Fibroblast of skin of right biceps (primary cell): ENCODE measurements at regions not wholly inside any gene's neighbourhood (a gene's known extent, or its start where the extent isn't known, plus 50 kb on each side); places are given as distances from the start of the nearest gene placed in this dataset.

Experiments
- DNase-seq: peaks from one replicate; pipeline ENCODE4 v3.0.0-alpha.2; 2013

DNA sequence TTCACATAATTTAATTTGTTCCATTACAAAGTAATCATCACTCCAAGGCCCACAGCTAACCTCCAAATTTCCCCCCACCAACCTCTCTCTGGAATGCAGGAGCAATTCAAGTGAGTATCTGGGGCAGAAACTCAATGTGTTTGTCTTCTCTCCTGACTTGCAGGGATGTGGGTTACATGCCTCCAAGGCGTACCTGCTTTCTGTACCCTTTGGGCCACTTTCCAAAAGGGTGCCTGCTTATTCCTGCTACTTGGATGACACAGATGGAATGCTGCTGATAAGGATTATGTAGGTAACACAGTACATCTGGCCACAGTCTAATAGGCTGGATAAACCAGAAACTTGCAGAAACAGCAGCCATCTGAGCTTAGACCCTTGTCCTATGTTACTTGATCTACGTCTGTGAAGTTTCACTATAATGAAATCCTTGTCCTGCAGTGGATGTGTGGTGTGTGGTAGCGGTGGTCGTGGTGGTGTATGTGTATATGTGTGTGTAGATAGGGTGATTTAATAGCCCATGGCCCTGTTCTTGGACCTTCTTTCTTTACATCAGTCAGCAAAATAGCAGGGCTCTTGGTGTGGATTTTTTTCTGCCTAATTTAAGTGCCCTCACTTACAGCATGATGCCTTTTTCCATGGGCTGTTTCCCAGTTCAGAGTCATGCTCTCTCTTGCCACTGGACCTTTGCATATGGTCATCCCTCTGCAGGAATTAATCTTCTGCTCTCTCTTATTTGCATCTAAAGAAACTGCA is 175.9 kb downstream of the ZDHHC21 start:
- DNase-seq = no peak

DNA sequence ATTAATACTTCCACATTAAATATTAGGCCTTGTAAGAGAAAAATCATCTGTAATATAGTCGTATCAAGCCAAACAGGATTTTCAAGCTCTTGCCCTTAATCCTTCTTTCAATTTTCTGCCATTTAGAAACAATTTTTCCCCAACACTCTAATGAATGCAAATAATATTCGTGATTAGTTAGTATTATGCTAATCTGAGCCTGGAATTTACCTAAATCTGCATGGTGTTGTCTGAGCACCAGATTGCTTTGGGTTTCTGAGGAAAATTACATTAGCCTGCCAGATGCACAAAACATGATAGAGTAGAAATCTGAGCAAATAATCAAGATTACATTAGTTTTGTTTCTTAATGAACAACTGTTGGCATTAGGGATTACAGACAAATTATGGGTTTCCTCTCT is 176.6 kb downstream of the ZDHHC21 start:
- DNase-seq = no peak

DNA sequence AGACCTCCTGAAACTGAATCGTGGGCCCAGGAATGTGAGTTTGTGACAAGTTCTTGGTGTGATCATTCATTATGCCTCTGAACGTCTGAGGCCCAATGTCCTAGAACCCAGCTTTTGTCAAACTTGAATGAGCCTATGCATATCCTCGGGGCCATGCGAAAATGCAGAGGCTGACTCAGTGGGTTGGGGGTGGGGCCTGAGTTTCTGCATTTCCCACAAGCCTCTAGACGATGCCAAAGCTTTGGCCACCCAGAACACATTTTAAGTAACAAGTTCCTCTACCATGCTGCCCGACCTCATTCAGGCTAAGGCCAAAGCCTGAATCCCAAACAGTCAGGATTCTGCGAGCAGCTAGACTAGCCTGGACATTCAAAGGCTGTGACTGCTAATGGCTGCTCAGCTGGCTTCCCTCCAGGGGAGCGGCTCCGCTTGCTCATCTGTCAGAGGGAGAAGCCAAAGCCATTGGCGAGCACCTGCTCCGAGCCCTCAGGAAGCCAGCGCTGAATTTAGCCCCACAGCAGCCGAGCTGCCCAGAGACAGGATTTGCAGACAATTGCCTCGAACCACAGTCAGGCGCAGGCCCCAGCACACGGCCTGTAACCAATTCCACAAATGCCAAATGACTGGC is 177.5 kb downstream of the ZDHHC21 start:
- DNase-seq = no peak

DNA sequence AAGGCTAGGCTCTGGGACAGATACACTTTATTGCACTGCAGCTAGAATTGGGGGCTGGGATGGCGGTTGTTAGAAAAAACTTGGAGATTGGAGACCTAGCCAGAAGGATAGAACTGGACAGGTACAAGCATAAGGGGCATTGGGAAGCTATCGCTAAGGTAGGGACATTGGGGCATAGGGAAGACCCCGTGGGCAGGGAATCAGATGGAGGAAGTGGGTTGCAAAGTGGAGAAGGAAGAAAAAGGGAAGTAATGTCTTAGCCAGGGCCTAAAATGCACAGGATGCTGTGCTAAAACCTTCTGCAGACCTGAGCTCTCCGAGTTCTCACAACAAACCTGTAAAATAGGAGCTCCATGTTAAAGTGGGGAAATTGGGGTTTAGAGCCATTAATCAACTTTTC is 178.2 kb downstream of the ZDHHC21 start:
- DNase-seq = no peak

DNA sequence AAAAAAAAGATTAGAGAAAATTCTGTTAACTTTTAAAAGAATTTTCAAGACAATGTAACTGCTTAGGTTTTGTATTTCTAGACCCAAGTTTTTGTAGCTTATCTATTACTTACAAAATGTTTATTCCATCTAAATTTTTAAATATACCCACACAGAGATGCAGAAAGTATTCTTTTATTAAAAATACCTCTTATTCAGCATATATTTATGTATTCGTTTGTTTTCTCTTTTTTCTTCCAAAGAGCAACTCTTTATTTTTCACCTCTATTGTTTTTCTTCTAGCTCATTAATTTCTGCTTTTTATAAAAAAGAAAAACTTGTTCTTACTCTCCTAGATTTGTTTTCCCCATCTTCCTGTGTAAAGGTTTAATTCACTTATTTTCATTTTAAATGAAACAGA is 180.3 kb downstream of the ZDHHC21 start:
- no peak for DNase-seq

DNA sequence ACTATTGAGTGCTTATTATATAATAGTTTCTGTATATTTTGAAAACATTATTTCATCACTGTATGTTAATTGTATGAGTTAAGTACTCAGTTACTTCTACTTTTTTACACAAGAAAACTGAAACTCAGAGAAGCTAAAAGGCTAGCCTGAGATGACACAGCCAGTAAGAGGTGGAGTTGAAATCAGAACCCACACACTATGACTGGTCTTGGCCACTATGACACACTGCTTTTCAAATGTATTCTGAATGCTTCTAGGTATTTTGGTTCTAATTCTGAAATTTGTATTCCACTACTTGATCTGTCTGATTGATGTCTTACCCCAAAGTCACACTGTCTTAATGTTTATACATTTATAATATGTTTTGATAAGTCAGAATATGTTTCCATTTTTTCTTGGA is 181.8 kb downstream of the ZDHHC21 start:
- no peak for DNase-seq

DNA sequence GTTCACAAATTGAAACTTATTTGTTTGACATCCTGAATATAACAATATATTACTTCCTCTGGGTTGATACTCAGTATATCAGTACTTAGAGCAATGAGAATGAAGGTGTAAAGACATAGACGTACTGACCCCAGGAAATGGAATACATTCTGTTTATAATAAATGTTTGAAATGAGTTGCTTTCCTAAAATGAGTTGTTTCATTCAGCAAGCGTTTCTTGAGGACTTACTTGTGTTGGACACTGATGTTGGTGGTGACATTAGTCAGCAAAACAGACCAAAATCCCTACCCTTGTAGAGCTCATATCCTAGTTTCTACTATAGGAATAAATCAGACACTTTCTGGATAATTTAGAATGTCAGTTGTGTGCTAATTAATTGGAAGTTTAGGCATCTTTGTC is 184.3 kb downstream of the ZDHHC21 start:
- DNase-seq = no peak

DNA sequence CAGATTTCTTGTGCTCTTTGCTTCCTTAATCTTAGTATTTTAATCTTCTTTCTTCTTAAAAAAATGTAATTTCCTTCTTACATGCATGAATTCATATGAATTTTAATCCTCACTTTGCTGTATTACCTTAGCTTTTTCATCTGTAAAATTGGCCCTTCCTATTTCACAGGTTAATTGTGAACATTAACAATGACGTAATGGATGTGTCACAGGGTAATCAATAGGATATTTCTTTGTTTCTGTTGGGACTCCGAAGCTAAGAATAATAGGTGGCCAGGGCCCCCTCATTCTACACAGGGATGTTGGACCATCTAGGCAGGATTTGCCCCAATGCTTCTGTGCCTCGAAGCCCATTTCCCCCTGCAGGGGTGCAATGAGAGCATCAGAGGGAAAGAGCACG is 187.4 kb upstream of the NFIB start:
- no peak for DNase-seq

DNA sequence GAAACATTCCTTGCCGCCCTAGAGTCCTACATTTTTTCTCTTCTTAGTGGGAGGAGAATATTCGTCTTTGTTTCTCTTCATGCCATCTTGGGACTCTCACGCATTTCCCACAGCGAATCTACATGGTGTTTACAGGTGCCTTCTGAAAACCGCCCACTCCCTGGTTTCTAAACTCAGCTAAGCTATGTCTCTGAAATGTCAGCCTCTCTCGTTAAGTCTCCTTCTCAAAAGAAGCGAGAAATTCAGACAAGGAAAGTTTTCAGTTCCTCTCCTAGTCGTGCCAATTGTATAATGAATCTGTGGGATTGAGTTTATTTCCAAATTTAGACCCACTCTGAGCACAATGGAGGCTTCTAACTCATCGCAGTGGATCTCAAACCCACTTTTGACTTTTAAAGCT is 186.8 kb upstream of the NFIB start:
- DNase-seq = no peak

DNA sequence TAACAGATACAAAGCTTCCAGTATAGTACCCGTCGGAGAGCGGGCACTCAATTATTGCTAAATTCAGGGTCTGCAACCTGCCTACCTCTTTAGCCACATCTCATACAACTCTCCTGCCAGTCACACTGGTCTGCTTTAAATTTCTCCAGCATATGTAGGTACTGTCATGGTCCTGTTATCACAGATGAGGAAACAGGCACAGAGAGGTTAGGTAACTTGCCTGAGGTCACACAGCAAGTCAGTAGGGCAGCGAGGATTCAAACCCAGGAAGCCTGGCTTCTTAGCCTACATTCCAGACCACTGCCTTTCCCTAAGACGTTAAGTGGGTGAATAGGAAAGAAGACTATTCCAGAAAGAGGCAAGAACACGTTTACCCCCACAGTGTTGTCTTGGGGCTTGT is 186.0 kb upstream of the NFIB start:
- DNase-seq = no peak

DNA sequence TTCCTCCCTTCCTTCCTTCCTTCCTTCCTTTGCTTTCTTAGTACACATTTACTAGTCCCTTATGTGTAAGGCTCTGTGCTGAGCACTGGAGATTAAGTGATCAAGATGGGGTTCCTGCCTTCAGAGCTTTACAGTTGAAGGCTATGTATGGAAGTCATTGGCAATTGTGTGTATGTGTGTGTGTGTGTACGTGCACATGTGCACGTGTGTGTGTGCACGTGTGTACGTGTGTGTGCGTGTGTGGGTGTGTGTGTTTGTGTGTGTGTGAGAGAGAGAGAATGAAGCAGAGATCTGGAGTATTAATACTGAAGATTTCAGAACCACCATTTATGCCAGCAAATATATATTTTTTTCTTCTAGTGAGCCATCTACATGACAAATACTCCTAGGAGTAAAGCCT is 184.9 kb upstream of the NFIB start:
- no peak for DNase-seq

DNA sequence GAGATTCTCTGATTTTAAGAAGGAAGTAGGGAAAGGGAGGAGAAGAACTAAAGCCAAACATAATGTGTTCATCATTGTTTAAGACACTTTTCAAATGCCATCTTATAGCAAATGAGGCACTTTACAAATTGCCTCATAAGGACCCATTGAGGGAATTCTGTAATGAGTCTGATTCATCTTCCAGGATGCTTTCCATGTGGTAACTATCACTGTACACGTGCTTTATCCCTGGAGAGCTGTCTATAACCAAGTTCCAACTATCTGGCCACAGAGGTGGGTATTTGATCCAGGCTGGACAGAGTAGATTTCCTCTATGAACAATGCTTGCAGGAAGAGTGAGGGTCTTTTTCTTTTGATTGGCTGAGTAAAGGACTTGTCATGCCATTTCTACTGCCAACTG is 183.5 kb upstream of the NFIB start:
- no peak for DNase-seq

DNA sequence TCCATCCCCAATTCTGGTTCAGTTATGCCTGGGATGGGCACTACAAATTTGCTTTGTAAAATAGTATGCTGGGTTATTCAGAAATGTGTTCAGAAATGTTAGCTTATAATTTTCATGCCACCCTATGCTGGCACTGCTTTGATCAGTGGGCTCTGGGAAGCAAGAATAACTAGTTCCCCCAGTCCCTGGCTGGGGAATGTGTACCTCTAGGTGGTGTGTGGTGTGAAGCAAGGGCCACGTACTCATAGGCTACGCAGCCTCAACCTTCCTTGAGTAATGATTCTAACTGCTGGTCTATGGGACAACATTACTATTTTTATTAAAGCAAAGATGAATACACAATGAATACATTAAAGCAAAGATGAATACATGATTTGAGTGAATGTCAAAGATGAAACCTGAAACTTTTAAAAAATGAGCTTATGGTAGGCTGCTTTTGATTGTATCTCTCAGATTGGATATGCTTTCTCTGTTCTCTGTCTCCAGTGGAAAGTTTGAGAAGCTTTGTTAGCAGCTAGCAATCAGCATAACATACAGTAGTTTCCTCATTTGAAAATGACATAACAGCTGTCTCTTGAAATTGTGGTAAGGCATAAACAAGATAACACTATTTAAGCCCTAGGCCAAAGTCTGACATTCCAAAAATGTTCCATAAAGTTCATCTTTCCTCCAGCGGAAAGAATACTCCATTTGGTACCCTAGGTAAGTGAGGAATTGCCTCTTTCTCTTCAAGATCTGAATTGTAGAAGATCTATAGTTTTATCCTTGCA is 174.7 kb upstream of the NFIB start:
- no peak for DNase-seq

DNA sequence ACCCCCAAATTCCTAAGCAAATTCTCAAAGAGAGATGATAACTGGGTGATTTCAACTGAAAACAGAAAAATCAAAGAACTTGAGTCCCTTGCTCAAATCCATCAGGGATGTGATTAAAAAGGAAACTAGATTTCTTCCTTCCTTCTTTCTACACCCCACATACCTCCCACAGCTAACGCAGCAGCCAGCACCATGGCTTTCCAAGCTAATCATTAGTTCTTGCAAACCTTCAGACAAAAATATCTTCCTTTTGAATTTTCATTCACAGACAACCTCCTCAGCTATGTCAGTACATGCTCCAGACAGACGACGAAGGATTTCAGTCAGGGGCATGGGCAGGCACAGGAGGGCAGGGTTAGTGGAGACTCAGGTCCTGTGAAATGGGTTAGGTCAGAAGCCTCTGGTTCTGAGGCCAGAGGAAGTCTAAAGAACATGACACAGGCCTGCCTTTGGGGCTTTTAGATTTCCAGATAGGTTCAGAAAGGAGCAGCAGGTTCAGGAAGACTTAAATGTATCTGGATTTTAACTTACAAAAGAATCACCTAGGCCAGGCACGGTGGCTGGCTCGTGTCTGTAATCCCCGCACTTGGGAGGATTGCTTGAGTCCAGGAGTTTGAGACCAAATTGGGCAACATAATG is 173.7 kb upstream of the NFIB start:
- no peak for DNase-seq

DNA sequence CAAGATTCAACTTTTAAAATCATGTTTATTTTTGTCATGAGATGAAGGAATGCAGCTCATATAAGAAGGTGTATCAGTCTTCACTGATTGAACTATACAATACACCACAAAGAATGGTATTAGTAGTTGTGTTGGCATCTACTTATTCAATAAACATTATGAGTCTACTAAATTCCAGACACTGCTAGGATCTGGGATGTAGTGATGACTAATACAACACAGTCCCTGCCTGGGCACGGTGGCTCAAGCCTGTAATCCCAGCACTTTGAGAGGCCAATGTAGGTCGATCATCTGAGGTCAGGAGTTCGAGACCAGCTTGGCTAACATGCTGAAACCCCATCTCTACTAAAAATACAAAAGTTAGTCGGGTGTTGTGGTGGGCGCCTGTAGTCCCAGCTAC is 171.4 kb upstream of the NFIB start:
- DNase-seq = peak; percentile 45

DNA sequence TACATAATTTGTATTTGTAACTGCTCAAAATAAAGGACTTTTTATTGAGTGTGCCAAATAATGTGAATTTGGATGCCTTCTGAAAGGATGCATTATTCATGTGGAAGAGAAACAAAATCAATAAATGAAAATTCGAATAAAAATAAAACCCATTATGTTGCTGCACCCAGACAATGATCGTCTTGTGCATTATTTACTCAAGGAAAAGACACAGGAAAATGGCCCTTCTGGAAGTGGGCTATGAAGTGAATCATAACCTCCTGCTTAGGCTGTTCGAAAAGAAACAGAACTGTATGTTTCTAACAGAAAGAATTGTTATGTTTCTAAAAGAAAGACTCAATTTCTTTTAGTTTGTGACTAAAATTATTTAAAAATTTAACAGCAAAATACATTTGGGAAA is 168.9 kb upstream of the NFIB start:
- no peak for DNase-seq

DNA sequence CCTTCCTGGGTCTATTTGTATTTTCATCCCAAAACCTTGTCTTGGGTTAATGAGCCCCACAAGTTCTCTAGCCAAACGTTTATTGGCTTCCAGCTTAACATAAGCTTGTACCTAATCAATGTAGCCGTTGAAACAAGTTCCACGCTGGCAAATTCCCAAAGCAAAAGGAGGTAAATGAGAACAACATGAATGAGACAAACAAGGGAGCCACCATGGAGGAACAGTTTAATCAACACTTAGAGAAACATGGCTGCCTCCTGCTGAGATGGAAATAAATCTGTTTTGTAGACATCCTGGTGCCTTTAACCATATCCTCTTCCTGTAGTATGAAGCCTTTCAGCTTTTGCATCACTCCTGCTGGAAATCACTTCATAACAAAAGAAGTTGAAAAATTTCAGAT is 166.6 kb upstream of the NFIB start:
- no peak for DNase-seq

DNA sequence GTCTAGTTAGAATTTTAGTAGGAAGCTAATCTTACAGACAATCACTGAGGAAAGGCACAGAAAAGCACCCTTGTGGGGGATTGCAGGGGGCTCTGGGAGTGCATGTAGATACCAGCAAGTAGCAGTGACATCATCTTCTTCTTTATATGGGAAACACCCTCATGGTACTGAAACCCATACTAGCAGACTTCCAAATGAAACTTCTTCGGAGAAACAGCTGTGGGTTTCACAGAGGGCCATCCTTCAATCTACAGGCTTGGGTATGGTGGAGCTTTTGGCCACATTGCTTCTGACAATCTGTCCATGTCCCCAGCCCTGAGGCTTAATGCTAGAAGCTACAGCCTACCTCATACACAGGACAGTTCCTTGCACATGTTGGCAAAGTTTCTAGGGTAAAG is 165.2 kb upstream of the NFIB start:
- no peak for DNase-seq

DNA sequence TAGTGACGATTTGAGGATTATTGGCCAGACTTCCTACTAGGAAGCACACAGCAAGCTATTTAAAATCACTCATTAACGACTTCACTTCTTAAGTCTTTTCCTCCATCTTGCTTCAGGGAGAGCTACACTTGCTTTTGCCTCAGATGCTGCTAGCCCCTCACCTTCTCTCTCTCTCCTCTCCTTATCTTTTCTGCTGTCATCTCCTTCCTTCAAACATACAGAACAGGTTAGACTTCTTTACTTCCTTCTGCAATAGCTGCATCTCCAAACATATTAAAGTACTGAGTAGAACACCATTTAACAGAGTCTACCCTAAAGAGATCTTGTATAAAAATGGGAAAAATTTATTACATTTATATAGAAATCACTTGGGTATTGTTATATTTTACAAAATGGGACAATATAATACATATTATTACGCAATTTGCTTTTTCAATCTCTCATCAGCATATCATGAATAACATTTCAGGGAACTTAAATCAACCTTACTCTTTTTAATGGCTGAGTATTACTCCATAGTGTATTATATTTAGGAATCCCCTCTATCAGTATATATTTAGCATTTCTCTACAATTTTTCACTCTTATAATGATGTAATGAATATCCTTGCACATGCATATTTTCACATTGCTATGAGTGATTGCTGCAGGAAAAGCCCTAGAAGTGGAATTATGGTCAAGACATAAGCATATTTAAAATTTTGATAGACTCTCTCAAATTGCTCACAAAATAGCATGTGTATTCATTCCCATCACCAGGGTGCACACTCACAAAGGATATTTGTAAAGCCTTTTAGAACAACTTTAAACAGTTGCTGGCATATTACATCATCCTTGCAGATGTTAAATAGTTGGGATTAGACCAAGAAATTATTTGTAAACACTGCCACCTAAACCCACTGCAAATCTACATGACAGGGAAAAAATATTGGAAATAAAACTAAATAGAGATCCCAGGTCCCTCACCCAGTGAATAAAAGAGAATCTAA is 164.5 kb upstream of the NFIB start:
- no peak for DNase-seq

DNA sequence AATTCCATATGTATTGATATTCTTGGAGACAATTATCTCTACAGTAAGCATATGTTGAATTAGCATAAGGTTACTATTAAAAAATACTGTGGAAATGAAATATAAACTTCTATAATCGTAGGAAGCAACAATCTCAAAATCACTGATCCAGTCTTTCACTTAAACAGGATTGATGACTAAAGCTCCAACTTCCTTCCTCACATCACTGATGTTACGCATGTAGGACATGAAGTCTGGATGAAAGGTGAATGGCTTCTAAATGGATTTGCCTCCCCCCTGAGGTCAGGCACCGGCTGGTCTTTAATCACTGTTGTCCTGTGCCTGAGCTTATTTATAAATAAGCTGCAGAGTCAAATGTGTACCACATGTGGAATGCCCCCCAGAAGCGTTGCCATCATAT is 157.1 kb upstream of the NFIB start:
- DNase-seq = no peak

DNA sequence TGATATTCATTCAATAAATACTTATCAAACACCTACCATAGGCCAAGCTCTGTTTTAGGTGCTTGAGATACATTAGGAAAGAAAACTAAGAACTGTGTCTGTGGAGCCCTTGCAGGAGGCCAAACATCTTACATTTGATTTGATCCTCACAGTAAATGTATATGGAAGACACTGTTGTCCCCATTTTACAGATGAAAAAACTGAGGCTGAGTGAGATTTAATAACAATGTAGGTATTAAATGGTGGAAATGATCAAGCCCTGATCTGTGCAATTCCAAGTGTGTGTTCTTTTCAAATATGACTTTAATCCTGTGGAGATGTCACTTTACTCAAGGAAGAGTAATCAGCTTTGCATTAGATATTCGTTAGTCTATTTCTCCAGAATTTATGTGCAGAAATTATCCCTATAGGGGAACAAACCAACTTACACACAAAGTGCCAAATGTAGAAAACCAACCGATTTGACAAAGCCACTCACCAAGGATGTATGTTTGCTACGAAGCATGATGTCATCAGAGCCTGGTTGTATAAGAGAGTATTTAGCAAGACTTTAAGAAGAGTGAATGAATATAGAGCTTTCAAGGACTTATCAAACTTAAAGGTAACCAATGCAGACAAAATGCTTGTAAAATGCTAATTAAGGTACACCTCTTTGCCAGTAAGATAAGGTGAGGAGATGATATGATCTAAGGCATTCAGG is 153.9 kb upstream of the NFIB start:
- no peak for DNase-seq

DNA sequence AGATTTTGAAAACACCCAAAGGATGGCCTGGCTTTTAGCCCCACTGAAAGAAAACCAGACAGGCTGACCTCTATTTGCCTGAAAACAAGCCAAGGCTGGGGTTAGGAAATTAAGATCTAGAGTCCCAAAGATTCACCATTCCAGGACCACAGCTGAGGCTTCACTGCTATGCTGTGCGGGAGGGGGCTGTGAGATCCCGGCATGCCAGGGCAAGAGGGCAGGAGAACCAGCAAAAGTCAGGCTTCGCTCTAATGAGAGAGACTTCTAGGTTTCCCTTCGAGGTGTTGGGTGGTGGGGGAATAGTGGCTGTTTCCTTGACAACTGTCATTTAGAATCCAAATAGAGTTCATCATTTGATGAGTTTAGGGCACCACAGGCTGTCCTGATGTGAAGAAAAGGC is 152.9 kb upstream of the NFIB start:
- no peak for DNase-seq
